ENCODE measurements at regions not wholly inside any gene's neighbourhood (a gene's known extent, or its start where the extent isn't known, plus 50 kb on each side); places are given as distances from the start of the nearest gene placed in this dataset.

DNA sequence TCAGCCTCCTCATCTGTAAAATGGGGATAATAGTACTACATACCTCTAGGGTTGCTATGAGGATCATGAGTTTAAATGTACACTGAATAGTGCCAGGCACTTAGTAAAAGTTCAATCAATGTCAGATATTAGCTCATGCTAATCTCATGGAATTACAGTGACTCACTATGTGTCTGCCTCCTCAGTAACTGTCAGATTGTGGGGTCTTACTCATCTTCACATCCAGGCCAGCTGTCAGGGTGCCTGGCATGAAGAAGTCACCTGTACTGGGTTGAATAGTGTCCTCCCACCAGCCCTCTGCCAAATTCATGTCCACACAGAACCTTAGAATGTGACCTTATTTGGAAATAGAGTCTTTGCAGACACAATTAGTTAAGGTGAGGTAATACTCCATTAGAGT is 54.3 kb upstream of the STIM2 start:
- no peak overlapping the region for H3K27ac ChIP-seq
- peak in 1 of 8 experiments; percentile 39 for ATAC-seq (replicated peaks in 6 of 8)
- in situ Hi-C loops (cut with MboI; ENCODE audit: low pct_unique_long_range_greater_than_20kb in 2 of 9, low sequenced_read_pairs in 9 of 9, unreplicated experiment in 9 of 9) = no loop called here
- peaks cover 11 to 12% of the 10 kb centered on the region in 2 donors for H3K4me1 ChIP-seq (replicated peaks in 1 of 2)
- H3K4me3 ChIP-seq = no peak overlapping the region

DNA sequence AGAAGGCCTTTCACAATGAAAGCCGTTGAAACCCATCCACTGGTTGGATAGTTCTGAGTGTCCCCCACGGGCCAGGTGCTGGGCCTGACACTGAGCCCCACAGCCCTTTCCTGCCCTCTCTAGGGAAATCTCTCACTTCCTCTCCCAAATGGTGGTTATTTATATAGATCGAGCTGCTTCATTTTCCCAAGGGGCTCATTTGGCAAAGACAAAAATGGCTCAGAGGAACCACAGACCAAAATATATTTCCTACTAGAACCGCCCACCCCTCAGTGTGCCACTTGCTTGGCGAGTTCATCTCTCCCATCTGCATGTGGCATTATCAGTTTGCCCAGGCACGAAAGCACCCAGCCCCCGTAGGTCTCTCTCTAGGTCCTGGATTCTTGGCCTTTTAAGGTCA is 53.3 kb upstream of the STIM2 start:
- 28 to 100% (median 79%) methylated on average over 1 to 4 of the region's 7 CpGs; no CpG with 5 or more reads in 3 of the 10 experiments for WGBS, 10 experiments
- in situ Hi-C loops (cut with MboI; ENCODE audit: low pct_unique_long_range_greater_than_20kb in 2 of 9, low sequenced_read_pairs in 9 of 9, unreplicated experiment in 9 of 9) = no loop called here
- H3K4me3 ChIP-seq = no peak overlapping the region

DNA sequence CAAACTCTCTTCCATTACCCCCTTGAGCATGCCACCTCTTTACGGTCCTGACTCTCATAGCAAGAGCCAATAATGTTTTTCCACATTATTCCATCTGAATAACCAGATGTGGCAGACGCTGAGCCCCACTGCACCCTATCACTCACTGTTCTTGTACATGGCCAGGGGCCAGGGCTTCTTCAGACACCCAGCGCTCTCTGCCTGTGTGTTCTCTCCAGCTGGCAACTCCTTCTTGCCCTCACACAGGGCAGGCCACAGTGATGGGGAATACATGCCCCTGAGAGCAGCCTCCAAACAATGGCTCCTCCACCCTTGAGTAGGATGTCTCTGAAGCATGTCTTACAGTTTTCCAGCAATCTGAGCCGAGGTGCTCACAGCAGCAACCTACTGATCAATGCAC is 50.8 kb upstream of the STIM2 start:
- 50 to 100% (median 87%) methylated on average over 1 to 4 of the region's 4 CpGs; no CpG with 5 or more reads in 4 of the 10 experiments for WGBS, 10 experiments
- Histone ChIP-seq H3K4me1 (replicated peaks in 1 of 2) (no peaks in the 10 kb centered on the region), H3K27ac (no peak overlapping the region), H3K4me3 (no peak overlapping the region)
- no peak for ATAC-seq (replicated peaks in 6 of 8)
- in situ Hi-C loops (cut with MboI; ENCODE audit: low pct_unique_long_range_greater_than_20kb in 2 of 9, low sequenced_read_pairs in 9 of 9, unreplicated experiment in 9 of 9) = no loop called here

More for the DNA sequence above, 53.3 kb upstream of the STIM2 start:
- Histone ChIP-seq H3K4me1 (replicated peaks in 1 of 2) (peaks cover 11 to 12% of the 10 kb centered on the region in 2 donors), H3K27ac (no peak overlapping the region)
- ATAC-seq (replicated peaks in 6 of 8) = no peak
